Left renal pelvis (tissue), 4 donors: ENCODE measurements at regions not wholly inside any gene's neighbourhood (a gene's known extent, or its start where the extent isn't known, plus 50 kb on each side); places are given as distances from the start of the nearest gene placed in this dataset.

Experiments used
- DNase-seq, 4 donors: peaks; one replicate each; pipeline ENCODE4 v3.0.0-alpha.2; 2013; ENCODE audit warnings: low read depth in 4 of 4, low spot score in 3 of 4

DNA sequence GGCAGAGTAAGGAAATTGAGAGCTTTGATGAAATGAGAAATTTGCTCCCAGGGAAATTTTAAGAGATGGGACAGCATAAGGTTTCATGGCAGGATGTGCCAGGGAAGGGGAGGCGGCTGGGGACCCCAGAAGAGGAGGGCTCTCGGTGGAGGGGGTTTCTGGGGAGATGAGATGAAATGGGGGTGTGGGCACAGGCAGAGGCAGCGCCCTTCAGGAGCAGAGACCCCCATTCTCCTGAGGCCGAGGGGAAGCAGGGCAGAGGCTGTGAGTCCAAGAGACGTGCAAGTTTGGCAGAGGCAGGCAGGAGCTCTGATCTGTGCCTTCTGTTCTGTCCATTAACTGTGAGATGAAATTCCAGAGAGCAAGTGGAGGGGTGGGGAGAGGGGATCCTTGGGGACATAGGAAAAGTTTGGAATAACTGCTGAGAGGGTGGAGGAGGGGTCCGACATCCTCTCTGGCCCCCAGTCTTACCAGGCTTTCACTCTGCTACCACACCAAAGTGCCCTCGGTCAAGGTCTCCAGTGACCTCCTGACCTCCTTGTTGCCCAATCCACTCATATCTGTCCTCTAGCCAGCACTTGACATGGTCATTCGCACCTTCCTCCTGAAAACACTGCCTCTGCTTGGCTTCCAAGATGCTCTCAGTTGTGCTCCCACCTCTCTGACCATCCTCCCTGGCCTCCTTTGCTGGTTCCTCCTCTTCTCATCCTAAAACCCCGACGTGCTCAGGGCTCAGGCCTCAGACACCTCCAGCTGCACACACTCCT, 108.1 kb upstream of the MVB12B start:
- no peak for DNase-seq

DNA sequence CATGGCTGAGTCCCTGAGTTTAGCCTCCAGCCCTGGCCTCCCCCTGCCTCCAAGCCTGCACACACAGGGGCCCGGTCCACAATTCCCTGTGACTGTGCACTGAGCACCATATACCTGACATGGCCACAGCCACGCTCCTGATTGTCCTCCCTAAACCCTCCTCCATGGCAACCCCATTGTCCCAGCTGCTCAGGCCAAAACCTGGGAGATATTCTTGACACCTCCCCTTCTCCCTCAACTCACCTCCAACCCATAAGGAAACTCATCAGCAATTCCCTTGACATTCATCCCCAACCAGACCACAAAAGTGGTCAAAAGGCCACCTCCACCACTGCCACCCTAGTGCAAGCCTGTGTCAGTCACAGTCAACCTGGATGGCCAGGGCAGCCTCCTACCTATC, 107.5 kb upstream of the MVB12B start:
- DNase-seq, result no peak

- DNase-seq, result no peak
Measured at GRCh38 chr9:126219648-126220063, 107.0 kb upstream of the MVB12B start.

- DNase-seq, result no peak
Measured at GRCh38 chr9:126221480-126221879, 105.1 kb upstream of the MVB12B start.

GRCh38 chr9:126222363-126222834, 104.2 kb upstream of the MVB12B start:
- DNase-seq, result no peak

GRCh38 chr9:126222835-126223431, 103.7 kb upstream of the MVB12B start:
- DNase-seq, result no peak

- DNase-seq, result no peak
Measured at GRCh38 chr9:126223798-126224531, 102.7 kb upstream of the MVB12B start.

DNA sequence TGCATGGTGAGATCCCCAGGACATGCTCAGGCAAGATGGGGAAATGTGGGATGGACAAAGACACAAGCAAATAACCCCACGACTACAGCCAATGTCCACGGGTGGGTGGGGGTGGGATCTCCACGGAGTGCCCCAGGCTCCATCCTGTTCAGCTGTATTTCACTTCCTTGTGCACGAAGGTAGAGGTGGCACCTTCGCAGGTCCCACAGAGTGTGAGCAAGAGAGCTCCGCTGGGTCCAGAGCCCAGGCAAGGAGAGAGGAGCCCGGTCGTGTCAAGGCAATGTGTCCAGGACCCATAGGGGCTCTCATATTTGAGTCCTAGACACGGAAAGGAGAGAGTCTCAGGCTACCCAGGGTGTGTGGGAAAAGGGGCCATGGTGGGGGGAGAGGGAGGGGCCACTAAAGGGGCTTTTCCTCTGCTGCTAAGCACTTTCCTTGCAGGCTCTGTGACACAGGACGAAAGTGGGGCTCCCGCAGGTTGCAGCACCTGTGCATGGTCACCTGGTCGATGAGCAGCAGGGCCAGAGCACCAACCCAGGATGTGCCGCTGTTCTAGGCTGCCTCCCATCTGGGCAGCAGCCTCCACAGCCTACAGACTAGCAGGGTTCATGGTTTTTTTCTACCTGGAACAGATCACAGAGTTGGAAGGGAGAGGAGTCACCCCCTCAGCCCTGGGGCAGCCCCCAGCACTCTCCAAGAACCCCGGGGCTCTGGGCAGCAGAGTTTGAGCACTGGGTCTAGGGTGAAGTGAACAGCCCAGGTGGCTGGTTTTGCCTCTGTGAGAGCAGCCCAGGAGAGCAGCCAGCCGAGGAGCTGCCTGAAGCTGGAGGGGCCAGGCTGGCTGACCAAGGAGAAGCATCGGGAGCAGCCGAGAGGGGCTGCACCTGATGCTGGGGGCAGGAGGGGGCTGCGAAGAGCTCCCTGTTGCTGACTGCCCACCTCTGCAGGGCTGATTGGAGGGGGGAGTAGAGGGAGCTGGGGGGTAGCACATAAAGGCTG, 100.7 kb upstream of the MVB12B start:
- DNase-seq, result no peak

- DNase-seq, result no peak
Measured at GRCh38 chr9:126226991-126227936, 99.4 kb upstream of the MVB12B start.

DNA sequence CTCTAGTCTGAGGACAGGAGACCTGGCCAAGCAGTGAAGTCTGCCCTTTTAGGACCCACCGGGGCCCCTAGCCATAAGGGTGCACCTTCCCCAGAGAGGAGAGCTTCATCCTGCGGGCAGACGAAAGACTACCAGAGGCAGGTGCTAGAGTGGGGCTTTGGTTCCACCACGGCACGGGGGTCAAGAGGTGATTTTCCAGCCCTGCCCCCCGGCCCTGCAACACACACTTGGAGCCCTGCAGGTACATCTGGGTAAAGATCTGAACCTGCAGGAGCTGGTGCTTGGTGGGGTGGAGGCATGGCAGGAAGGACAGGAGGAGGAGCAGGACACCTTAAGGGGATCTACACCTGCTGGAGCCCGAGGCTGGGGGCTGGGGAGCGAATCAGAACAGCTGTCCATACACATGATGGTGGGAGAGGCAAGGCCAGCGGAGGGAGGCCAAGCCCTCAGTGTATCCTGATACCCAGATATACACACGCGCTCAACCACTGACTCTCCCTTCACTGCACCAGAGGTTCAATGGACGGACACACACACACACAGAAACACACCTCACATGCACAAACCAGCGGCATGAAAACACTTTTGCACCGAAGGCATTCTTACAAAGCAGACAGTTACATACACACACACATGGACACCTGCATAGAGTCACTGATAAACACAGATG, 98.4 kb upstream of the MVB12B start:
- no peak for DNase-seq

- peak; percentile 25 to 42 (median 39) for DNase-seq
Measured at GRCh38 chr9:126228781-126229444, 97.7 kb upstream of the MVB12B start.

DNA sequence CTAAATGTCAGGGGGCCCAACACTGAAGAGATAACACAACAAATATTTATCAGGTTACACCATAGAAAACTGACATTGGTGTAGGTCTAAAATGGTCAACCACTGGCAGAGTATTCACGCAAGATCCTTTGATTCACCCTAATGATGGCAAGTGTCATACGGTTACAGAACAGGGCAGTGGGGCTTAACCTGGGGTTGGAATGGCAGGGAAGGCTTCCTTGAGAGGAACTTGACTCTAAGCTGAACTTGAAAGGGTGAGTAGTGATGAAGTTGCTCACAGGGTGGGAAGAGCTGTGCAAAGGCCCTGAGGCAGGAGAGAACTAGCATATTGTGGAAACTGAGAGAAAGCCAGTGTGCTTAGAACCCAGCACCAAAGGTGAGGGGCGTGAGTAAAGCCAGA, 97.1 kb upstream of the MVB12B start:
- no peak for DNase-seq

GRCh38 chr9:126230692-126231091, 95.9 kb upstream of the MVB12B start:
- DNase-seq, result no peak

DNA sequence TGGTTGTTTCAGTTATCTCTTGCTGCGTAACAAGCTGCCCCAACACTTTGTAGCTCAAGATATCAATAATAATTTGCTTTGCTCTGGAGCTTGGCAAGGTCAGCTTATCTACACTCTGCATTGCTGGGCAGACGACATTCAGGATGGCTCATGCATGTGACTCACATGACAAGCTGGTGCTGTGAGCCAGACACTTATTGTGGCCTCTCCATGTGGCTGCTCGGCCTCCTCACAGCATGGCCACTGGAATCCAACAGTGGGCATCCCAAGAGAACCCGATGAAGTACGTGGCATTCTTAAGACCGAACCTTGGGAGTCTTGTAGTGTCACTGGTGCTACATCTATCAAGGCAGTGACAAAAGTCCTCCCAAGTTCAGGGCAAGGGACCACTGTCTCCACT, 94.2 kb upstream of the MVB12B start:
- no peak for DNase-seq

DNA sequence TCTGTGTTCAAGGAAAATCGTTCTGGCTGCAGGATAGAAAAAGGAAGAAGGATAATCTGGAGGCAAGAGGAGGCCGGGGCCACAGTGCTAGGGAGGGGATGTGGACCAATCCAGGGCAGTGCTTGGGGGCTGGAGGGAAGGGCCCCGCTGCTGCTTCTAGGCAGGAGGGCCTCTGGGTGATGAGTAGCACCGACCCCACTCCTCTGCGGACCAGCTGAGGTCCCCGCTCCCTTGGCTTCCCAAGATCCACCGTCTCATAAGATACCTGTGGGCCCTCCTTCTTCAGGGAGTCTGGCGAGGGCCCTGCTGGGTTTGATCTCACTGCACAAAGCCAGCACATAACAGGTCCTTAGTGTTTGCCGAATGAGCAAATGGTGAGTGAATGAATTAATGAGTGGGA, 93.5 kb upstream of the MVB12B start:
- no peak for DNase-seq

GRCh38 chr9:126233913-126234525, 92.6 kb upstream of the MVB12B start:
- DNase-seq, result no peak

GRCh38 chr9:126234681-126235335, 91.8 kb upstream of the MVB12B start:
- DNase-seq, result no peak
